ENCODE measurements at regions not wholly inside any gene's neighbourhood (a gene's known extent, or its start where the extent isn't known, plus 50 kb on each side); places are given as distances from the start of the nearest gene placed in this dataset.

GRCh38 chr11:70857894-70858293, 394.5 kb downstream of the SHANK2 start:
- Histone ChIP-seq H3K4me3 (replicated peaks in 1 of 4; ENCODE audit: control extremely low read depth in 1 of 4, insufficient read depth in 1 of 4, low read depth in 3 of 4, low read length in 4 of 4) (no peak overlapping the region), H3K79me2 (ENCODE audit: control insufficient read depth, insufficient read depth, low read length) (no peaks in the 10 kb centered on the region), H3K27ac (ENCODE audit: insufficient read depth, low read length) (no peak overlapping the region), H3K9me3 (ENCODE audit: control insufficient read depth, insufficient read depth, low read depth, low read length) (no peaks in the 10 kb centered on the region), H4K20me1 (ENCODE audit: control insufficient read depth, extremely low read depth, insufficient read depth, low read length) (no peaks in the 10 kb centered on the region), H3K27me3 (ENCODE audit: control insufficient read depth, insufficient read depth, low read length) (no peaks in the 10 kb centered on the region), H3K9ac (ENCODE audit: insufficient read depth, low read length) (no peak overlapping the region), H3K4me1 (ENCODE audit: control insufficient read depth, extremely low read depth, insufficient read depth, low read length) (no peaks in the 10 kb centered on the region), H3K4me2 (ENCODE audit: extremely low read depth, insufficient read depth, low read length) (no peak overlapping the region), H3K36me3 (ENCODE audit: control insufficient read depth, insufficient read depth, low read length) (no peaks in the 10 kb centered on the region), H2AFZ (ENCODE audit: low read length) (no peak overlapping the region)
- no peak for DNase-seq (ENCODE audit: low read depth in 2 of 2)
- TF ChIP-seq CTCF (conservative IDR thresholded peaks at IDR 0.05 in 1 of 2, IDR thresholded peaks at IDR 0.05 in 1 of 2; ENCODE audit: low read depth in 1 of 2, low read length in 2 of 2) (no peak), EZH2 (IDR thresholded peaks at IDR 0.05; ENCODE audit: low read length, missing control alignments) (no peak)

DNA sequence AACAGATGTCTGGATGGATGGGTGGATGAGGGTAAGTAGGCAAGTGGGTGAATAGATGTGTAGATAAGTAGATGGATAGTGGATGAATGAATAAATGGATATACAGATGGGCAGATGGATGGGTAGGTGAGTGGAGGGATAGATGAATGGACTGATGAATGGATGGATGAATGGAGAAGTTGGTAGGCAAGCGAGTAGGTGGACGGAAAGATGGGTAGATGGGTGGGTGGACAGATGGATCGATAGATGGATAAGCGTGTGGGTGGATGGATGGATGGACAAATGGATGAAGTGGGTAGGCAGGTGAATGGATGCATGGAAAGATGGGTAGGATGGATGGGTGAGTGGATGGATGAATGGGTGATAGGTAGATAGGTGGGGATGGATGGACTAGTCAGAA, 393.2 kb downstream of the SHANK2 start:
- Histone ChIP-seq H3K9ac (ENCODE audit: insufficient read depth, low read length) (no peak overlapping the region), H3K36me3 (ENCODE audit: control insufficient read depth, insufficient read depth, low read length) (no peaks in the 10 kb centered on the region), H2AFZ (ENCODE audit: low read length) (no peak overlapping the region), H3K9me3 (ENCODE audit: control insufficient read depth, insufficient read depth, low read depth, low read length) (no peaks in the 10 kb centered on the region), H3K4me2 (ENCODE audit: extremely low read depth, insufficient read depth, low read length) (no peak overlapping the region), H3K27me3 (ENCODE audit: control insufficient read depth, insufficient read depth, low read length) (no peaks in the 10 kb centered on the region), H3K4me1 (ENCODE audit: control insufficient read depth, extremely low read depth, insufficient read depth, low read length) (no peaks in the 10 kb centered on the region), H3K27ac (ENCODE audit: insufficient read depth, low read length) (no peak overlapping the region), H3K4me3 (replicated peaks in 1 of 4; ENCODE audit: control extremely low read depth in 1 of 4, insufficient read depth in 1 of 4, low read depth in 3 of 4, low read length in 4 of 4) (no peak overlapping the region), H3K79me2 (ENCODE audit: control insufficient read depth, insufficient read depth, low read length) (no peaks in the 10 kb centered on the region), H4K20me1 (ENCODE audit: control insufficient read depth, extremely low read depth, insufficient read depth, low read length) (no peaks in the 10 kb centered on the region)
- no peak for TF ChIP-seq CTCF (conservative IDR thresholded peaks at IDR 0.05 in 1 of 2, IDR thresholded peaks at IDR 0.05 in 1 of 2; ENCODE audit: low read depth in 1 of 2, low read length in 2 of 2)
- no peak for TF ChIP-seq EZH2 (IDR thresholded peaks at IDR 0.05; ENCODE audit: low read length, missing control alignments)
- no peak for DNase-seq (ENCODE audit: low read depth in 2 of 2)

DNA sequence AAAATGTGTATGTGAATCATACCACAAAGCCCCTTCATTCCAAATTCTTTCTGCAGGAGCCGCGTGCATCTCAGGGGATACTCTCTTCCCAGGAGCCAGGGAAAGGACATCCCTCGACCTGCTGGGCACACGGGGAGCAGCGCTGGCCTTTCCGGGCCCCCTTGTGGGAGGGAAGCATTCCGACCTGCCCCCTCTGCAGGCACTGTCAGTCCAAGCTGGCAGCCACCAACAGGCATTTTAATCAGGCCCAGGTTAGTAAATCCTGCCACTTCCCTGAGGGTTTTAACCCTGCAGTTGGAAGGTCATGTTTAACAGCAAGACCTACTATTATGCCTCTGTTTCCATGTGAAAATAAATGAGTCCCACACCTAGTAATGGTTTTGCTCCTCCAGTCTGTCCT, 391.5 kb downstream of the SHANK2 start:
- no peak overlapping the region for H3K4me2 ChIP-seq (ENCODE audit: extremely low read depth, insufficient read depth, low read length)
- no peaks in the 10 kb centered on the region for H3K9me3 ChIP-seq (ENCODE audit: control insufficient read depth, insufficient read depth, low read depth, low read length)
- no peaks in the 10 kb centered on the region for H3K36me3 ChIP-seq (ENCODE audit: control insufficient read depth, insufficient read depth, low read length)
- no peaks in the 10 kb centered on the region for H3K4me1 ChIP-seq (ENCODE audit: control insufficient read depth, extremely low read depth, insufficient read depth, low read length)
- H3K27ac ChIP-seq (ENCODE audit: insufficient read depth, low read length) = no peak overlapping the region
- no peak overlapping the region for H2AFZ ChIP-seq (ENCODE audit: low read length)
- no peaks in the 10 kb centered on the region for H3K27me3 ChIP-seq (ENCODE audit: control insufficient read depth, insufficient read depth, low read length)
- no peak overlapping the region for H3K9ac ChIP-seq (ENCODE audit: insufficient read depth, low read length)
- no peak overlapping the region for H3K4me3 ChIP-seq (replicated peaks in 1 of 4; ENCODE audit: control extremely low read depth in 1 of 4, insufficient read depth in 1 of 4, low read depth in 3 of 4, low read length in 4 of 4)
- H3K79me2 ChIP-seq (ENCODE audit: control insufficient read depth, insufficient read depth, low read length) = no peaks in the 10 kb centered on the region
- no peaks in the 10 kb centered on the region for H4K20me1 ChIP-seq (ENCODE audit: control insufficient read depth, extremely low read depth, insufficient read depth, low read length)
- TF ChIP-seq CTCF (conservative IDR thresholded peaks at IDR 0.05 in 1 of 2, IDR thresholded peaks at IDR 0.05 in 1 of 2; ENCODE audit: low read depth in 1 of 2, low read length in 2 of 2) = no peak
- no peak for TF ChIP-seq EZH2 (IDR thresholded peaks at IDR 0.05; ENCODE audit: low read length, missing control alignments)
- DNase-seq (ENCODE audit: low read depth in 2 of 2) = no peak
